Transverse colon (tissue), 4 donors: ENCODE measurements at regions not wholly inside any gene's neighbourhood (a gene's known extent, or its start where the extent isn't known, plus 50 kb on each side); places are given as distances from the start of the nearest gene placed in this dataset.
"Not testable (repeated sequence)": the region's sequence is repeated elsewhere in the genome, so short reads cannot be mapped to it uniquely, and the experiment has no call there.

Experiments
- DNase-seq: peaks from one replicate; pipeline ENCODE4 v3.0.0-alpha.2; 2019
- H3K27ac ChIP-seq, 4 donors: fragments of 200-600 bp; sonication (generic); 2 replicates each; pipeline ENCODE4 v1.5.1; 2016 to 2018; ENCODE audit warnings: inconsistent platforms in 4 of 4
- H3K27me3 ChIP-seq: fragments of 200-600 bp; sonication (generic); 2 replicates; pipeline ENCODE4 v1.5.1; 2017; ENCODE audit warnings: inconsistent platforms
- H3K36me3 ChIP-seq, 4 donors: fragments of 200-600 bp; sonication (generic); 2 replicates each; pipeline ENCODE4 v1.5.1; 2017 to 2019; ENCODE audit warnings: inconsistent platforms in 4 of 4
- H3K4me1 ChIP-seq, 4 donors: fragments of 200-600 bp; sonication (generic); 2 replicates each; pipeline ENCODE4 v1.5.1; 2017 to 2020; ENCODE audit warnings: inconsistent platforms in 4 of 4
- H3K4me3 ChIP-seq, 4 donors: fragments of 200-600 bp; sonication (generic); 1 replicate in 1 of 4; 2 replicates in 3 of 4; pipeline versions ENCODE4 v1.5.1 to v1.6.1; 2017 to 2019; ENCODE audit warnings: inconsistent platforms in 4 of 4
- H3K9me3 ChIP-seq, 2 donors: fragments of 200-600 bp; sonication (generic); 2 replicates each; pipeline ENCODE4 v1.5.1; 2017 to 2019; ENCODE audit warnings: inconsistent platforms in 2 of 2
- CTCF ChIP-seq, 5 experiments: fragments of 200-600 bp in 3 of 5; fragments of 450-650 bp in 2 of 5; sonication (generic) in 3 of 5; IDR thresholded peaks; 1 replicate in 2 of 5; 2 replicates in 3 of 5; pipeline ENCODE4 v1.5.1; 2016 to 2017; ENCODE audit warnings: antibody characterized with exemption in 5 of 5, inconsistent platforms in 3 of 5, mild to moderate bottlenecking in 2 of 5, moderate library complexity in 1 of 5
- EP300 ChIP-seq: sonication (generic); formaldehyde crosslinking; IDR thresholded peaks from one replicate; pipeline ENCODE4 v1.6.1; 2017; ENCODE audit warnings: antibody characterized with exemption, low read depth
- POLR2A ChIP-seq: fragments of 450-650 bp; IDR thresholded peaks from one replicate; pipeline ENCODE4 v1.6.1; 2016; ENCODE audit warnings: antibody characterized with exemption, mild to moderate bottlenecking, moderate library complexity
- POLR2AphosphoS5 ChIP-seq, 3 donors: sonication (generic); formaldehyde crosslinking; IDR thresholded peaks; one replicate each; pipeline ENCODE4 v1.6.1; 2016; ENCODE audit warnings: antibody characterized with exemption in 3 of 3
- WGBS, 2 donors: methylation state at CpG; one replicate each; pipeline ENCODE4 v1.1.5; 2018; ENCODE audit warnings: low coverage in 1 of 2; 5-methylcytosine and 5-hydroxymethylcytosine counted together
- in situ Hi-C, 4 donors: fragments of 200-750 bp; cut with MboI; loops; one replicate each; pipeline versions ENCODE4 v1.15.0 to v1.15.1; 2017; ENCODE audit warnings: low sequenced_read_pairs in 3 of 4, low pct_ligation_motif_present in 1 of 4, low pct_unique_long_range_greater_than_20kb in 1 of 4
- intact Hi-C: fragments of 100-400 bp; cut with DNase I; formaldehyde crosslinking; loops from one replicate; pipeline ENCODE4 v1.15.1; 2023; ENCODE audit warnings: low total_unique reads

- Histone ChIP-seq H3K4me3 (no peak overlapping the region), H3K4me1 (peaks cover 0 to 3% (median 0%) of the 10 kb centered on the region in 4 donors), H3K27me3 (no peaks in the 10 kb centered on the region), H3K9me3 (no peaks in the 10 kb centered on the region), H3K27ac (no peak overlapping the region), H3K36me3 (no peaks in the 10 kb centered on the region)
- no peak for DNase-seq
- 62 to 63% methylated on average over 5 of the region's 5 CpGs for WGBS, 2 donors
- TF ChIP-seq CTCF (IDR thresholded peaks at IDR 0.05) (no peak), POLR2A (no peak), EP300 (no peak), POLR2AphosphoS5 (IDR thresholded peaks at IDR 0.05) (no peak)
- intact Hi-C loops (no loop called here), in situ Hi-C loops (no loop called here)
Measured at GRCh38 chr2:215861607-215862350, 151.6 kb downstream of the MREG start.

GRCh38 chr2:215856080-215856479 lies 157.3 kb downstream of the MREG start:
- Histone ChIP-seq H3K36me3 (no peaks in the 10 kb centered on the region), H3K4me3 (no peak overlapping the region), H3K9me3 (peaks cover 0 to 6% of the 10 kb centered on the region in 2 donors), H3K27ac (no peak overlapping the region), H3K27me3 (no peaks in the 10 kb centered on the region), H3K4me1 (peaks cover 0 to 3% (median 0%) of the 10 kb centered on the region in 4 donors)
- TF ChIP-seq POLR2AphosphoS5 (IDR thresholded peaks at IDR 0.05) (no peak), CTCF (IDR thresholded peaks at IDR 0.05) (no peak), POLR2A (no peak), EP300 (no peak)
- intact Hi-C loops (no loop called here), in situ Hi-C loops (no loop called here)
- no peak for DNase-seq
- 68 to 82% methylated on average over 2 of the region's 2 CpGs for WGBS, 2 donors

- H3K4me3 ChIP-seq, H3K27me3 ChIP-seq, H3K36me3 ChIP-seq, H3K4me1 ChIP-seq, intact Hi-C loops, H3K27ac ChIP-seq, DNase-seq, in situ Hi-C loops, H3K9me3 ChIP-seq: not testable (repeated sequence)
- WGBS, 2 donors = 67 to 84% methylated on average over 1 of the region's 1 CpG
Measured at GRCh38 chr2:215855308-215855707, 158.0 kb downstream of the MREG start.

GRCh38 chr2:215854008-215854407 lies 159.3 kb downstream of the MREG start:
- no peak for DNase-seq
- Histone ChIP-seq H3K27ac (no peak overlapping the region), H3K36me3 (no peaks in the 10 kb centered on the region), H3K4me3 (no peak overlapping the region), H3K27me3 (no peaks in the 10 kb centered on the region), H3K4me1 (peaks cover 0 to 7% (median 0%) of the 10 kb centered on the region in 4 donors), H3K9me3 (peaks cover 0 to 6% of the 10 kb centered on the region in 2 donors)
- in situ Hi-C loops (no loop called here), intact Hi-C loops (no loop called here)
- TF ChIP-seq EP300 (no peak), POLR2AphosphoS5 (IDR thresholded peaks at IDR 0.05) (no peak), POLR2A (no peak), CTCF (IDR thresholded peaks at IDR 0.05) (no peak)
- 51 to 62% methylated on average over 2 of the region's 2 CpGs for WGBS, 2 donors

GRCh38 chr2:215851696-215852095 lies 161.7 kb downstream of the MREG start:
- H3K4me3 ChIP-seq = no peak overlapping the region
- H3K36me3 ChIP-seq = no peaks in the 10 kb centered on the region
- H3K9me3 ChIP-seq = peaks cover 0 to 6% of the 10 kb centered on the region in 2 donors
- H3K27ac ChIP-seq = no peak overlapping the region
- peaks cover 0 to 7% (median 0%) of the 10 kb centered on the region in 4 donors for H3K4me1 ChIP-seq
- intact Hi-C loops = no loop called here
- no peaks in the 10 kb centered on the region for H3K27me3 ChIP-seq
- DNase-seq = no peak
- in situ Hi-C loops = no loop called here
- TF ChIP-seq POLR2A (no peak), CTCF (IDR thresholded peaks at IDR 0.05) (no peak), POLR2AphosphoS5 (IDR thresholded peaks at IDR 0.05) (no peak), EP300 (no peak)
